Activated CD4-positive, alpha-beta memory T cell treated with anti-CD3 and anti-CD28 coated beads, Interleukin-2, amount 10 ng/mL, durations not matched to agents 7 days and 5 days (primary cell): ENCODE measurements at regions not wholly inside any gene's neighbourhood (a gene's known extent, or its start where the extent isn't known, plus 50 kb on each side); places are given as distances from the start of the nearest gene placed in this dataset.

Experiments
- CTCF ChIA-PET: fragments of 350-600 bp; sonication (Branson Sonifier 250); formaldehyde crosslinking; loops from one replicate; lab custom pipeline; 2021; ENCODE audit warnings: antibody characterized with exemption, inconsistent platforms; lab: Charles Lee
- POLR2A ChIA-PET: fragments of 350-600 bp; sonication (Branson Sonifier 250); formaldehyde crosslinking; loops from one replicate; lab custom pipeline; 2021; ENCODE audit warnings: antibody characterized with exemption; lab: Charles Lee
- DNase-seq: peaks from one replicate; pipeline ENCODE4 v3.0.0-alpha.2; 2020
- H3K27ac Mint-ChIP-seq: one replicate; pipeline ENCODE4 v1.8.0; 2021; ENCODE audit warnings: mild to moderate bottlenecking, mixed read lengths
- H3K27me3 Mint-ChIP-seq: one replicate; pipeline ENCODE4 v1.8.0; 2021; ENCODE audit warnings: mixed read lengths
- H3K36me3 Mint-ChIP-seq: one replicate; pipeline ENCODE4 v1.8.0; 2021; ENCODE audit warnings: low read depth, mixed read lengths
- H3K4me1 Mint-ChIP-seq: one replicate; pipeline ENCODE4 v1.8.0; 2021; ENCODE audit warnings: mixed read lengths
- H3K4me3 Mint-ChIP-seq: one replicate; pipeline ENCODE4 v1.8.0; 2021; ENCODE audit warnings: mild to moderate bottlenecking, mixed read lengths
- H3K9me3 Mint-ChIP-seq: one replicate; pipeline ENCODE4 v1.8.0; 2021; ENCODE audit warnings: mixed read lengths

- no peak overlapping the region for H3K27ac Mint-ChIP-seq
- H3K27me3 Mint-ChIP-seq: peaks cover 2% of the 10 kb centered on the region
- H3K4me1 Mint-ChIP-seq: no peaks in the 10 kb centered on the region
- H3K4me3 Mint-ChIP-seq: no peak overlapping the region
- CTCF ChIA-PET: no interaction called here
- POLR2A ChIA-PET: no interaction called here
- DNase-seq: no peak
- H3K9me3 Mint-ChIP-seq: no peaks in the 10 kb centered on the region
- H3K36me3 Mint-ChIP-seq: no peaks in the 10 kb centered on the region
These were observed 431.0 kb upstream of the USP24 start for GRCh38 chr1:55646181-55646580.

- ChIA-PET POLR2A (no interaction called here), CTCF (no interaction called here)
- Mint-ChIP-seq H3K4me3 (no peak overlapping the region), H3K9me3 (no peaks in the 10 kb centered on the region), H3K27ac (no peak overlapping the region), H3K27me3 (peaks cover 2% of the 10 kb centered on the region), H3K4me1 (no peaks in the 10 kb centered on the region), H3K36me3 (no peaks in the 10 kb centered on the region)
- no peak for DNase-seq
These were observed 430.1 kb upstream of the USP24 start for GRCh38 chr1:55645270-55645669.

- no peaks in the 10 kb centered on the region for H3K36me3 Mint-ChIP-seq
- CTCF ChIA-PET: no interaction called here
- H3K9me3 Mint-ChIP-seq: no peaks in the 10 kb centered on the region
- DNase-seq: no peak
- H3K4me1 Mint-ChIP-seq: no peaks in the 10 kb centered on the region
- POLR2A ChIA-PET: no interaction called here
- no peak overlapping the region for H3K27ac Mint-ChIP-seq
- peaks cover 2% of the 10 kb centered on the region for H3K27me3 Mint-ChIP-seq
- no peak overlapping the region for H3K4me3 Mint-ChIP-seq
These were observed 426.8 kb upstream of the USP24 start for GRCh38 chr1:55641947-55642346.

GRCh38 chr1:55640708-55641473, 425.7 kb upstream of the USP24 start:
- ChIA-PET POLR2A (no interaction called here), CTCF (no interaction called here)
- Mint-ChIP-seq H3K9me3 (no peaks in the 10 kb centered on the region), H3K4me3 (no peak overlapping the region), H3K27me3 (peaks cover 2% of the 10 kb centered on the region), H3K4me1 (no peaks in the 10 kb centered on the region), H3K36me3 (no peaks in the 10 kb centered on the region), H3K27ac (no peak overlapping the region)
- DNase-seq: no peak

GRCh38 chr1:55639526-55639925, 424.4 kb upstream of the USP24 start:
- POLR2A ChIA-PET: no interaction called here
- Mint-ChIP-seq H3K4me3 (no peak overlapping the region), H3K27ac (no peak overlapping the region), H3K4me1 (no peaks in the 10 kb centered on the region), H3K27me3 (peaks cover 2% of the 10 kb centered on the region), H3K36me3 (no peaks in the 10 kb centered on the region), H3K9me3 (no peaks in the 10 kb centered on the region)
- CTCF ChIA-PET: no interaction called here
- DNase-seq: no peak

- no peak overlapping the region for H3K27ac Mint-ChIP-seq
- no peaks in the 10 kb centered on the region for H3K9me3 Mint-ChIP-seq
- no peaks in the 10 kb centered on the region for H3K36me3 Mint-ChIP-seq
- POLR2A ChIA-PET: no interaction called here
- DNase-seq: no peak
- no peak overlapping the region for H3K4me3 Mint-ChIP-seq
- H3K27me3 Mint-ChIP-seq: peaks cover 2% of the 10 kb centered on the region
- H3K4me1 Mint-ChIP-seq: no peaks in the 10 kb centered on the region
- CTCF ChIA-PET: no interaction called here
These were observed 423.9 kb upstream of the USP24 start for GRCh38 chr1:55639051-55639450.

GRCh38 chr1:55636696-55637095, 421.5 kb upstream of the USP24 start:
- ChIA-PET CTCF (no interaction called here), POLR2A (no interaction called here)
- no peak overlapping the region for H3K4me3 Mint-ChIP-seq
- no peaks in the 10 kb centered on the region for H3K36me3 Mint-ChIP-seq
- no peaks in the 10 kb centered on the region for H3K9me3 Mint-ChIP-seq
- H3K27me3 Mint-ChIP-seq: no peaks in the 10 kb centered on the region
- no peak overlapping the region for H3K27ac Mint-ChIP-seq
- DNase-seq: no peak
- no peaks in the 10 kb centered on the region for H3K4me1 Mint-ChIP-seq

- DNase-seq: no peak
- ChIA-PET CTCF (no interaction called here), POLR2A (no interaction called here)
- no peaks in the 10 kb centered on the region for H3K9me3 Mint-ChIP-seq
- no peaks in the 10 kb centered on the region for H3K27me3 Mint-ChIP-seq
- H3K27ac Mint-ChIP-seq: no peak overlapping the region
- H3K36me3 Mint-ChIP-seq: no peaks in the 10 kb centered on the region
- no peaks in the 10 kb centered on the region for H3K4me1 Mint-ChIP-seq
- H3K4me3 Mint-ChIP-seq: no peak overlapping the region
These were observed 420.7 kb upstream of the USP24 start for GRCh38 chr1:55635856-55636255.

GRCh38 chr1:55634516-55634915, 419.4 kb upstream of the USP24 start:
- CTCF ChIA-PET: no interaction called here
- DNase-seq: no peak
- Mint-ChIP-seq H3K27ac (no peak overlapping the region), H3K27me3 (no peaks in the 10 kb centered on the region), H3K4me3 (no peak overlapping the region), H3K4me1 (no peaks in the 10 kb centered on the region), H3K9me3 (no peaks in the 10 kb centered on the region), H3K36me3 (no peaks in the 10 kb centered on the region)
- POLR2A ChIA-PET: no interaction called here

- Mint-ChIP-seq H3K4me3 (no peak overlapping the region), H3K36me3 (no peaks in the 10 kb centered on the region), H3K4me1 (no peaks in the 10 kb centered on the region), H3K27ac (no peak overlapping the region), H3K27me3 (no peaks in the 10 kb centered on the region), H3K9me3 (no peaks in the 10 kb centered on the region)
- POLR2A ChIA-PET: no interaction called here
- DNase-seq: no peak
- CTCF ChIA-PET: no interaction called here
These were observed 417.7 kb upstream of the USP24 start for GRCh38 chr1:55632906-55633305.

- Mint-ChIP-seq H3K9me3 (no peaks in the 10 kb centered on the region), H3K4me1 (no peaks in the 10 kb centered on the region), H3K36me3 (no peaks in the 10 kb centered on the region), H3K27ac (no peak overlapping the region), H3K27me3 (no peaks in the 10 kb centered on the region), H3K4me3 (no peak overlapping the region)
- POLR2A ChIA-PET: no interaction called here
- CTCF ChIA-PET: no interaction called here
- DNase-seq: no peak
These were observed 416.9 kb upstream of the USP24 start for GRCh38 chr1:55632058-55632457.

GRCh38 chr1:55631509-55631908, 416.3 kb upstream of the USP24 start:
- no peaks in the 10 kb centered on the region for H3K27me3 Mint-ChIP-seq
- no peak for DNase-seq
- ChIA-PET POLR2A (no interaction called here), CTCF (no interaction called here)
- no peaks in the 10 kb centered on the region for H3K9me3 Mint-ChIP-seq
- H3K27ac Mint-ChIP-seq: no peak overlapping the region
- no peaks in the 10 kb centered on the region for H3K4me1 Mint-ChIP-seq
- H3K36me3 Mint-ChIP-seq: no peaks in the 10 kb centered on the region
- H3K4me3 Mint-ChIP-seq: no peak overlapping the region

GRCh38 chr1:55626326-55626725, 411.2 kb upstream of the USP24 start:
- H3K9me3 Mint-ChIP-seq: no peaks in the 10 kb centered on the region
- ChIA-PET POLR2A (no interaction called here), CTCF (no interaction called here)
- H3K27ac Mint-ChIP-seq: no peak overlapping the region
- no peaks in the 10 kb centered on the region for H3K27me3 Mint-ChIP-seq
- DNase-seq: no peak
- H3K4me3 Mint-ChIP-seq: no peak overlapping the region
- no peaks in the 10 kb centered on the region for H3K4me1 Mint-ChIP-seq
- no peaks in the 10 kb centered on the region for H3K36me3 Mint-ChIP-seq

- no peak for DNase-seq
- Mint-ChIP-seq H3K4me1 (no peaks in the 10 kb centered on the region), H3K9me3 (no peaks in the 10 kb centered on the region), H3K27me3 (no peaks in the 10 kb centered on the region), H3K36me3 (no peaks in the 10 kb centered on the region), H3K4me3 (no peak overlapping the region), H3K27ac (no peak overlapping the region)
- ChIA-PET CTCF (no interaction called here), POLR2A (no interaction called here)
These were observed 409.6 kb upstream of the USP24 start for GRCh38 chr1:55624766-55625165.
